ENCODE measurements at regions not wholly inside any gene's neighbourhood (a gene's known extent, or its start where the extent isn't known, plus 50 kb on each side); places are given as distances from the start of the nearest gene placed in this dataset.

- TF ChIP-seq SIN3A (IDR thresholded peaks at IDR 0.05; ENCODE audit: borderline replicate concordance, insufficient read depth, low read length), result no peak
- no peak for TF ChIP-seq FOXP2 (optimal IDR thresholded peaks at IDR 0.05; ENCODE audit: borderline replicate concordance, extremely low read depth, extremely low read length, insufficient read depth)
- no peak for TF ChIP-seq REST (IDR thresholded peaks at IDR 0.05; ENCODE audit: insufficient read depth in 1 of 2, low read depth in 2 of 2, low read length in 2 of 2)
- TF ChIP-seq POLR2AphosphoS5 (IDR thresholded peaks at IDR 0.05; ENCODE audit: low read depth, low read length), result no peak
- TF ChIP-seq TAF1 (IDR thresholded peaks at IDR 0.05; ENCODE audit: borderline replicate concordance, insufficient read depth, low read length), result no peak
Observed at GRCh38 chr12:13576935-13577500, 380.5 kb downstream of the EMP1 start.

DNA sequence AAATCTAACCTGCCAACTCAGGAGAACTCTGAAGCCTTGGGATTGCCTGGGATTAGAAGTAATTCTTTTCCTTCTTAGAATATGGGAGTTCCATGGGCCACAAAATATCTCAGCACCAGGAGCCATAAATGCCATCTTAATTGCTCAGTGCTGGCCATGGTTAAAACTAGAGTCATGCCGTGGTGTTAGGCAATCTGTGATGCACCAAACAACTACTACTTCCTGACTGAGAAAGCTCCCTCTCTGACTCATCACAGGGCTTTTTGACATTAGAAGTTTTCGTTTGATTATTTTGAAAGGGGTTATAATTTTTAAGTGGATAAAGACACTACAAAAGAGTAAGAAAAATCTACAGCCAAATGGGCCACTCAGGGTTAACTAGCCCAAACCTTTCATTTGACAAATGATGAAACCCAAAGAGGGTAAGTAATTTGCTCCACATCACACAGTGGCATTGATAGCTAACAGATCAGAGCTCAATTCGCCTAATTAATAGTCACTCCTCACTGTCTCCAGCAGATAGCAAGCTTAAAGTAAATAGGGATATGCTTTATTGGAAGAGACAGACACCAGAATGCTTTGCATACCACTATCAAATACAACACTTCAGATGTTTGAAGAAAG lies 377.3 kb downstream of the EMP1 start:
- no peak for TF ChIP-seq SIN3A (IDR thresholded peaks at IDR 0.05; ENCODE audit: borderline replicate concordance, insufficient read depth, low read length)
- TF ChIP-seq FOXP2 (optimal IDR thresholded peaks at IDR 0.05; ENCODE audit: borderline replicate concordance, extremely low read depth, extremely low read length, insufficient read depth), result no peak
- TF ChIP-seq REST (IDR thresholded peaks at IDR 0.05; ENCODE audit: insufficient read depth in 1 of 2, low read depth in 2 of 2, low read length in 2 of 2), result no peak
- TF ChIP-seq POLR2AphosphoS5 (IDR thresholded peaks at IDR 0.05; ENCODE audit: low read depth, low read length), result no peak
- TF ChIP-seq TAF1 (IDR thresholded peaks at IDR 0.05; ENCODE audit: borderline replicate concordance, insufficient read depth, low read length), result no peak

DNA sequence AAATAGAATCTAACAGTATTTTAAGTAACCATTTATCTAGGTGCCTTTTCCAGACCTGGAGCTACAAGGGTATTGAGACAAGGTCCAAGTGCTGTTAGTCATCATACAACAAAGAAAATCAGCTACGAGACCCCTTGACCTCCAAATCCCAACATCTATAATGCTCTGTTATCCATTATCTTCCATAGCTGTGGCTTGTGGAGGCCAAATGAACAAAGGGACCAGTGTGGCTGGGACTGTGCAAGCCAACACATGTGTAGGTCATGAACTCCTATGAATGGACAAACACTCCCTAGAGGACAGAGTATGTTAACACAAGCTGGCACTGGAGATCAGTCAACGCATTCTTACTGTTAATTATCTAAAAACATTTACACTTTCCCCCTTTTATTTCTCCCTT lies 374.5 kb downstream of the EMP1 start:
- TF ChIP-seq FOXP2 (optimal IDR thresholded peaks at IDR 0.05; ENCODE audit: borderline replicate concordance, extremely low read depth, extremely low read length, insufficient read depth) (no peak), TAF1 (IDR thresholded peaks at IDR 0.05; ENCODE audit: borderline replicate concordance, insufficient read depth, low read length) (no peak), REST (IDR thresholded peaks at IDR 0.05; ENCODE audit: insufficient read depth in 1 of 2, low read depth in 2 of 2, low read length in 2 of 2) (no peak), POLR2AphosphoS5 (IDR thresholded peaks at IDR 0.05; ENCODE audit: low read depth, low read length) (no peak), SIN3A (IDR thresholded peaks at IDR 0.05; ENCODE audit: borderline replicate concordance, insufficient read depth, low read length) (no peak)

DNA sequence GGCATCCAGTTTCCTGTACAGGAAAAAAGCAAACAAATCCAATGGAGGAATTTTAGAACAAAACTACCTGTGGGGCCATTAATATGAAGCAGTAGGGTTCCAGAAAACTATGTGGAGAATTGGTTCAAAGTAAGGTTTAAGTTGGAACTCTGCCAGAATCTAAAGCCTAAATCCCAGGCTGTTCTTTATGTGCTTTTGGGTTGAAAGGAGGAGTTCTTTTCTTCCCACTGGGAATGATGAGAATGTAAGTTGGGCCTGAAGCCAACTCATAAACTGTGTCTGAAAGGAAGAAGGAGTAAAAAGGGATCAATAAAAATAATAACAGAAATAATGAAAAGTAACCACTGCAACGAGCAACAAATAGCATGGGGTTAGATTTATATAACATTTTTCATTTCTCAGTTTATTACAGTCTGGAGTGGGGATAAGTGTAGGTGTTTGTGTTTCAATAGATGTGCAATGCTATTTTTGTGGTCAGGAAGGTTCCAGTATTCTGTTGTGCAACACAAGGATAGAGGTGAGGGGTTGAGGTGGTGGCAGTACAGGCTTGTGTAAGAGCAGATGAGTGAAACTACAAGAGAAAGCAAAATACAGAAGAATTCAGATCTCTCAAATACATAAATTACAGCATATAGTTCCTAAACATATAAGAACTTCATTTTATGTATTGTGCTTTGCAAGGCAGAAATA lies 373.6 kb downstream of the EMP1 start:
- no peak for TF ChIP-seq FOXP2 (optimal IDR thresholded peaks at IDR 0.05; ENCODE audit: borderline replicate concordance, extremely low read depth, extremely low read length, insufficient read depth)
- no peak for TF ChIP-seq TAF1 (IDR thresholded peaks at IDR 0.05; ENCODE audit: borderline replicate concordance, insufficient read depth, low read length)
- TF ChIP-seq POLR2AphosphoS5 (IDR thresholded peaks at IDR 0.05; ENCODE audit: low read depth, low read length), result no peak
- no peak for TF ChIP-seq REST (IDR thresholded peaks at IDR 0.05; ENCODE audit: insufficient read depth in 1 of 2, low read depth in 2 of 2, low read length in 2 of 2)
- TF ChIP-seq SIN3A (IDR thresholded peaks at IDR 0.05; ENCODE audit: borderline replicate concordance, insufficient read depth, low read length), result no peak

Measured in PFSK-1 (cell line).